Cerebellar cortex (tissue), 1 donor: ENCODE measurements at regions not wholly inside any gene's neighbourhood (a gene's known extent, or its start where the extent isn't known, plus 50 kb on each side); places are given as distances from the start of the nearest gene placed in this dataset.

Source experiments
- DNase-seq: peaks from one replicate; pipeline ENCODE4 v3.0.0-alpha.2; 2015; ENCODE audit warnings: low spot score

DNA sequence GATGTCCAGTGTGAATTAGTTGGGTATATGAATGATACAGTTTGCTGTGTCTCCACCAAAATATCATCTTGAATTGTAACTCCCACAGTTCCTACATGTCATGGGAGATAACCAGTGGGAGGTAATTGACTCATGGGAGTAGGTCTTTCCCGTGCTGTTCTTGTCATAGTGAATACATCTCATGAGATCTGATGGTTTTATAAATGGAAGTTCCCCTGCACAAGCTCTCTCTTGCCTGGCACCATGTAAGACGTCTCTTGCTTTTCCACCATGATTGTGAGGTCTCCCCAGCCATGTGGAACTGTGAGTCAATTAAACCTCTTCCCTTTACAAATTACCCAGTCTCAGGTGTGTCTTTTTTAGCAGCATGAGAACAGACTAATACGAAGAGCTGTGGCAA is 223.0 kb downstream of the AJAP1 start:
- no peak for DNase-seq

DNA sequence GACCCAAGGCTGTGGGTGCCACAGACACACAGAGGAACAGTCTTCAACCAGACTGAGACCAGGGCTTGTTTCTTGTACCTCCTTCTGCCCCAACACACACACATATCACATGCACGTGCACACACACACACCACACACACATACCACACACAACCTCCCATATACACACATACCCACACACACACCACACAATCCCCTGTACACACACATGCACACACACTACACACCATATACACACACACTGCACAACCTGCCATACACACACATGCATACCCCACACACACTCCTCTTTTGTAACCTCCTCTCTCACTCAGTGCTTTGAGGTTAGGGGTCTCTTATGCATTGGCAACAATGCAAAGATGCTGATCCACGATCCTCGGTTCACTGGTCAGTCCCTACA is 217.0 kb downstream of the AJAP1 start:
- no peak for DNase-seq

DNA sequence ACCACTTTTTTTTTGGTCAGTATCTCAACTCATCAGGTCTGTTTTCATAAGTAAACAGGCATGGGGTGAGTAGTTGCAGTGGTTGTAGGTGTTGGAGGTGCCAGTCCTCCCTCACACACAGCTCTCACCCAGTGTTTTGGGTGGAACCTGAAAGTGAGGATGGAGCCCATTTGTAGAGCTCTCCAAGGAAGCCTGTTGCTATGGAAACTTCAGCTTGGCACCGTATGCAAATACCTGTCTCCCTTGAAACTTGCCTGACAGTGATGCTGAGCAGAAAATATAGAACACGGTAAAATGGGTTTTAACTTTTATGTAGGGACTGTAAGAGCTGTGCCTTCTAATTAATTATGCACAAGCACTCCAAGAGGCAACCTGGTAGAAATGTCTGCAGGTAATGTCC is 214.1 kb downstream of the AJAP1 start:
- DNase-seq = no peak

DNA sequence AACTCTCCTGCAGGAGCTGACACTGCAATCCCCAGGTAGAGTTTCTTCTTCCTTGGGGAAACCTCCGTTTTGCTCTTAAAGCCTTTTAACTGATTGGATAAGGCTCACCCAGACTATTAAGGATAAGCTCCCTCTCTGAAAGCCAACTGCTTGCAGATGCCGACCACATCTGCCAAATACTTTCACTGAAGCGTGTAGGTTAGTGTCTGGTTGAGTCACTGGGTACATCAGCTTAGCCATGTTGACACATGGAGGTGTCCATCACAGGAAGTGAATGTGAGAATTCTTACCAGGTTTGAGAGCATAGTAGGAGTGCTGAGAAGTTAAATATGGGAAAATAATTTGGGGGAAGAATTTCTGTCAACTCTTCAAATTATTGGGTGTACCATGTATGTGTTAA is 202.0 kb downstream of the AJAP1 start:
- DNase-seq = no peak

DNA sequence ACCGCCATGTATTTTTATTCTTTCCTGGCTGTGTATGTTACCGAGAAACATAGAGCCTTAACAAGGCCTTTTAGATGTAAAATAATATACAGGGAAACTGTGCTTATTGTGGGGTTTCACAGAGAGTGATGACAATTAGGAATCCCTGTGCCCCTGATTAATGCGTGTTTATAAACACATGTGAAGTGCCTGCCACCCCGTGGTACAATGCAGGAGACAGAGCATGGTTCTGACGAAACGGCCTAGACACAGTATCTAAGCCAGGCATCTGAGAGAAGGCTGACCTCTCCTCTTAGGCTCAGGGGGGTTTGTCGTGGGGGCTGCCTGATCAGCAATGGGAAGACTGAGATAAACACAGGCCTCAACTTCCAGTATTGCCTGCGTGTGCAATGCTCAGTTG is 200.0 kb downstream of the AJAP1 start:
- DNase-seq = no peak

DNA sequence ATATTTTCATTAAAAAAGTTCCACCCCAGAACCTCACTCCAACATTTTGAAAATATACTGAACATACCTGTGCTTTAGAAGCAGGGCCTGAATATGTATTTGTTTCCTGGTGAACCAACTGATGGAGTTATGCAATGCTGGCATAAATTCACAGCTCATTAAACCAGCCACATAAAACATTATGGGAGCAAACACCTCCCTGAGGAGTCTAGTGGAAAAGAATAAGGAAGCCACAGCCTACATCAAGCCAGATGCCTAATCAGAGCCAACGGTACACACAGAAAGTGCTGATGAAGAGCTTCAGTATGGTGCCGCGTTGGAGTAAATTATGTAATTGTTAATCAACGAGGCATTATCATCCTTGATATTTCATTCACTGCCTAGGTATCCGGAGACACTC is 199.5 kb downstream of the AJAP1 start:
- no peak for DNase-seq

DNA sequence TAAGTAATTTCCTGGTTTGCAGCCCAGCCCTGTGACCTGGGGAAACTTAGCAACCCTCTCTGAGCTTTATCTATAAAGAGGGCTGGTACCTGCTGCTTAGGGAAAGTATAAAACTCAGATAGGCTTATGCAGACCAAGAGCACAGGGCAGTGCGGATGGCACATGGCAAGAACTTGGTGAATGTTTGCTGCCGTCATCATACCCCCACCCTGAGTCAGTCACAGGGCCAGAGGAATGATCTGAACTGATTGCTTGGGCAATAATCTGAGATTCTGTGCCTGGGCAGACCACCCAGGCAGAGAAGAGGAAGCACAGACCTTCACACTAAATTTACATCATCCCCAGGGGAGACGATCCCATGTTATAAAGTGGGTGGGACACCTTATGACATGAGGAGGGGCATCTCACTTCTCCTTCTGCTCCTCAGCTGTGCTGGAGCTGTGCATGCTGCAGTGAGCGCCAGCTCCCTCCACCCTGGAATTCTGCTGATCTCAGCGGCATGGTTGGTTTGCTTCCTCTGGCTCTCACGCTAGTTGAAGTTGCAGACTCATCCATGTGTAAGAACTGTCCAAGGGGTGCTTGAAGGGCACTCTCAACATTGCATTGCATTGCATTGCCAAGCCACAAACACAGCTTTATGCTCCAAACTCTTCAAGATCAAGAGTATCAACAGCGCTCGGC is 197.1 kb downstream of the AJAP1 start:
- no peak for DNase-seq

DNA sequence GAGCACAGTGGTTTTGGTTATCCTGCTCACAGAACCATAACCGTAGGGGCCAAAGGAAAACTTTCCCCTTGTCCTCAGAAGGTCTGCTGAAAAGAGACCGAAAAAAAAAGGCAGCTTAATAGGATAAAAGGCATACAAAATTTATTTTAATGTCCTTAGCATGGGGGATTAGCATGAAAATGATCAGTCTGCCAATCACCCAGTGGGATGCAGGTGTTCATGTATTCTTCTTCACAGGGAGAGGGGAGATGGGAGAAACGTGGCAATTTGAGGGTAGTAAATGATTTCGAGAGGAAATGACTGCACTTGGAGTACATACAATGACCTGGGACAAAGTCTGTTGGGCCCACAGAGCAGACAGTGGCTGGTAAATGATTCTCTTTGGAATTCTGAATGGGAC is 194.0 kb downstream of the AJAP1 start:
- DNase-seq = no peak

DNA sequence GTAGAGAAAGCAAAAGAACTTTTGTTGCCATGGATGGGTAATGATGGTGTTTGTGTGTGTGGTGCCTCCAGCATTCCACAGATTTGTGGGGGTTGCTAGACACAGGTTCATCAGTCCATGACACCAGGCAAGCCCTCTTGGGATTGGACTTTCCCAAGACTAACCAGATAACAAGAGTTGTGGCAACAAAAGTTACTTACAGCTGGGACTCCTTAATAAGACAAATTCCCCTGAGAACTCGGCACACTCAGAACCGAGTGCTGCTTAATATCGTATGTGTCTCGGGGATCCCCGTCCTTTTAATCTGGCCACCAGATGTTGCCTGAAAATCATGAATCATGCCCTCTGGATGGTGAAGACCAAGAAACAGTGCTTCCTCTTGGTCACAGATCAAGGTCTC is 193.3 kb downstream of the AJAP1 start:
- no peak for DNase-seq
